Naive thymus-derived CD4-positive, alpha-beta T cell (primary cell): ENCODE measurements at regions not wholly inside any gene's neighbourhood (a gene's known extent, or its start where the extent isn't known, plus 50 kb on each side); places are given as distances from the start of the nearest gene placed in this dataset.

Experiments used
- ATAC-seq: fragments of 150-1000 bp; cut with Tn5 transposase; 2 replicates; pipeline ENCODE4 v1.10.0; 2021; ENCODE audit warnings: mild to moderate bottlenecking, moderate library complexity
- CTCF ChIA-PET: fragments of 350-600 bp; sonication (Branson Sonifier 250); formaldehyde crosslinking; loops from one replicate; lab custom pipeline; 2021; ENCODE audit warnings: antibody characterized with exemption; lab: Charles Lee
- POLR2A ChIA-PET: fragments of 350-600 bp; sonication (Branson Sonifier 250); formaldehyde crosslinking; loops from one replicate; lab custom pipeline; 2021; ENCODE audit warnings: antibody characterized with exemption, inconsistent platforms; lab: Charles Lee
- DNase-seq, 9 donors: peaks; one replicate each; pipeline versions ENCODE4 v3.0.0 to v3.0.0-alpha.2; 2020 to 2022; ENCODE audit warnings: mixed read lengths in 1 of 9
- H3K27ac ChIP-seq: one replicate; pipeline ENCODE4 v1.7.0; 2013; ENCODE audit warnings: mild to moderate bottlenecking, low read depth, low read length, moderate library complexity
- H3K27me3 ChIP-seq, 2 donors: one replicate each; pipeline ENCODE4 v1.7.0; 2013; ENCODE audit warnings: low read length in 2 of 2, mild to moderate bottlenecking in 2 of 2, moderate library complexity in 2 of 2; ENCODE audit not compliant: control insufficient read depth in 2 of 2, insufficient read depth in 2 of 2
- H3K36me3 ChIP-seq, 3 experiments: 1 replicate in 2 of 3; 2 replicates in 1 of 3; pipeline ENCODE4 v1.7.0; 2013; ENCODE audit warnings: low read length in 3 of 3, mild to moderate bottlenecking in 3 of 3, moderate library complexity in 1 of 3; ENCODE audit not compliant: insufficient read depth in 3 of 3, control insufficient read depth in 2 of 3
- H3K4me1 ChIP-seq, 2 donors: one replicate each; pipeline ENCODE4 v1.7.0; 2013; ENCODE audit warnings: low read length in 2 of 2, mild to moderate bottlenecking in 2 of 2, moderate library complexity in 1 of 2; ENCODE audit not compliant: control insufficient read depth in 2 of 2, insufficient read depth in 2 of 2
- H3K4me3 ChIP-seq: 2 replicates; pipeline ENCODE4 v1.7.0; 2013; ENCODE audit warnings: mild to moderate bottlenecking, low read length
- H3K9me3 ChIP-seq, 3 experiments: 1 replicate in 2 of 3; 2 replicates in 1 of 3; pipeline ENCODE4 v1.7.0; 2013; ENCODE audit warnings: low read length in 3 of 3; ENCODE audit not compliant: control insufficient read depth in 2 of 3
- H3K27ac Mint-ChIP-seq, 9 donors: one replicate each; pipeline ENCODE4 v1.8.0; 2020 to 2022; ENCODE audit warnings: mixed read lengths in 9 of 9, mild to moderate bottlenecking in 8 of 9, moderate library complexity in 5 of 9, inconsistent platforms in 2 of 9
- H3K27me3 Mint-ChIP-seq, 5 donors: one replicate each; pipeline ENCODE4 v1.8.0; 2021 to 2022; ENCODE audit warnings: mixed read lengths in 5 of 5, mild to moderate bottlenecking in 1 of 5
- H3K36me3 Mint-ChIP-seq, 5 donors: one replicate each; pipeline ENCODE4 v1.8.0; 2020 to 2022; ENCODE audit warnings: mixed read lengths in 5 of 5, mild to moderate bottlenecking in 3 of 5, inconsistent platforms in 1 of 5
- H3K4me1 Mint-ChIP-seq, 7 donors: one replicate each; pipeline ENCODE4 v1.8.0; 2020 to 2022; ENCODE audit warnings: mixed read lengths in 7 of 7, mild to moderate bottlenecking in 3 of 7, inconsistent platforms in 1 of 7
- H3K4me3 Mint-ChIP-seq, 10 donors: one replicate each; pipeline ENCODE4 v1.8.0; 2020 to 2022; ENCODE audit warnings: mild to moderate bottlenecking in 10 of 10, mixed read lengths in 10 of 10, moderate library complexity in 6 of 10, inconsistent platforms in 2 of 10
- H3K9me3 Mint-ChIP-seq, 11 donors: one replicate each; pipeline ENCODE4 v1.8.0; 2020 to 2022; ENCODE audit warnings: mixed read lengths in 11 of 11, mild to moderate bottlenecking in 4 of 11, inconsistent platforms in 1 of 11, moderate library complexity in 1 of 11
- intact Hi-C, 2 donors: fragments of 100-400 bp; cut with micrococcal nuclease; formaldehyde crosslinking; loops; one replicate each; pipeline ENCODE4 v1.15.1; 2023

DNA sequence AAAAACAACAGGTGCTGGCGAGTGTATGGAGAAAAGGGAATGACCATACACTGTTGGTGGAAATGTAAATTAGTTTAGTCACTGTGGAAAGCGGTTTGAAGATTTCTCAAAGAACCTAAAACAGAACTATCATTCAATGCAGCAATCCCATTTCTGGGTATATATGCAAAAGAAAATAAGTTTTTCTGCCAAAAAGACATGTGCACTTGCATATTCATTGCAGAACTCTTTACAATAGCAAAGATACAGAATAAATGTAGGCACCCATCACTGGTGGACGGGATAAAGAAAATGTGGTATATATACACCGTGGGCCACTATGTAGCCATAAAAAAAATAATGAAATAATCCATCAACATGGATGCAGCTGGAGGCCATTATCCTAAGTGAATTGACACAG lies 105.1 kb upstream of the FSTL5 start:
- H3K4me3 Mint-ChIP-seq = no peak overlapping the region
- ChIA-PET CTCF (no interaction called here), POLR2A (no interaction called here)
- H3K9me3 Mint-ChIP-seq = peaks cover 3 to 36% (median 12%) of the 10 kb centered on the region in 11 donors
- Histone ChIP-seq H3K4me3 (no peak overlapping the region), H3K27ac (no peak overlapping the region), H3K4me1 (no peaks in the 10 kb centered on the region), H3K36me3 (no peaks in the 10 kb centered on the region), H3K9me3 (peaks cover 0 to 3% (median 0%) of the 10 kb centered on the region in 3 experiments), H3K27me3 (no peaks in the 10 kb centered on the region)
- no peaks in the 10 kb centered on the region for H3K4me1 Mint-ChIP-seq
- intact Hi-C loops = no loop called here
- H3K36me3 Mint-ChIP-seq = no peaks in the 10 kb centered on the region
- H3K27me3 Mint-ChIP-seq = no peaks in the 10 kb centered on the region
- ATAC-seq (no peak), DNase-seq (no peak)
- H3K27ac Mint-ChIP-seq = no peak overlapping the region

DNA sequence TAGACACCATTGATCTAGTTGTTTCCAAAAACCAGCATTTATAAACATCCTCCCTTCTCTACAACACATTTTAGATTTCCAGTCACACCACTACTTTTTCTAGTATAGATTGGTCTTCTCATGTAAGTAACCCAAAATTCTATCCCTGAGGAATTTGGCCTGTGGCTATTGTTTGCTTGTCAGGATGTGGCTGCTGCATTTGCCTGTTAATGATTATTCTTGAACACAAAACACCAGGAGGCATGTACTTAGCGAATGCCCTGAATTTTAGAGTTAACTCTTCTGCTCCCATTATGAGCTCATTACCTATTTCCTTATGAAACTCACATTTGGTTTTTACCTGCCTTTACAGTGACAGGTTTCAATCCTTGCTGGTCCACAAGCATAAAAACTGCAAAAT lies 102.0 kb upstream of the FSTL5 start:
- no peak overlapping the region for H3K27ac ChIP-seq
- H3K36me3 ChIP-seq = no peaks in the 10 kb centered on the region
- Mint-ChIP-seq H3K4me1 (no peaks in the 10 kb centered on the region), H3K36me3 (no peaks in the 10 kb centered on the region), H3K27me3 (no peaks in the 10 kb centered on the region), H3K4me3 (no peak overlapping the region), H3K9me3 (peaks cover 4 to 39% (median 13%) of the 10 kb centered on the region in 11 donors), H3K27ac (no peak overlapping the region)
- peaks cover 0 to 3% (median 0%) of the 10 kb centered on the region in 3 experiments for H3K9me3 ChIP-seq
- no peak overlapping the region for H3K4me3 ChIP-seq
- no peaks in the 10 kb centered on the region for H3K4me1 ChIP-seq
- ChIA-PET CTCF (no interaction called here), POLR2A (no interaction called here)
- intact Hi-C loops = no loop called here
- ATAC-seq = no peak
- DNase-seq = no peak
- no peaks in the 10 kb centered on the region for H3K27me3 ChIP-seq

DNA sequence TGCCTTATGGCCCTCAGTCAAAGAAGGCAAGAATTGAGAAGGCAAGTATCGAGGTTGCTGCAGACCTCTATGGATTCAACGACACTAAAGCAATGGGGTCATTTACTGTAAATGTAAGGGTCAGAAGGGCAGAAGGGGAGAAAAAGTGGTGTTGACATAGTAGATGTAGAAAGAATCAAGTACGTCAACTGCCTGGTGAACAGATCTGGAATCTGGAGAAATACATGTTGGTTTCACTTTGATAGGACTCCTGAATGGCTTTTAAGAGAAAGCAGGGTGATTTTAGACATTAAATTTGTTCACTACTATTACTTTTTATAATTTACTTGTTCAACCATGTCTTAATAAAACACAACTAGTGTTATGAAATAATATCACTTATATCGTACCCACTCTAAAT lies 81.3 kb upstream of the FSTL5 start:
- Histone ChIP-seq H3K4me3 (no peak overlapping the region), H3K4me1 (no peaks in the 10 kb centered on the region), H3K9me3 (no peaks in the 10 kb centered on the region), H3K27me3 (no peaks in the 10 kb centered on the region), H3K27ac (no peak overlapping the region), H3K36me3 (no peaks in the 10 kb centered on the region)
- DNase-seq = no peak
- Mint-ChIP-seq H3K9me3 (peaks cover 0 to 23% (median 3%) of the 10 kb centered on the region in 11 donors), H3K27me3 (no peaks in the 10 kb centered on the region), H3K36me3 (no peaks in the 10 kb centered on the region), H3K4me3 (no peak overlapping the region), H3K27ac (no peak overlapping the region), H3K4me1 (no peaks in the 10 kb centered on the region)
- ChIA-PET POLR2A (no interaction called here), CTCF (no interaction called here)
- no peak for ATAC-seq
- intact Hi-C loops = no loop called here

DNA sequence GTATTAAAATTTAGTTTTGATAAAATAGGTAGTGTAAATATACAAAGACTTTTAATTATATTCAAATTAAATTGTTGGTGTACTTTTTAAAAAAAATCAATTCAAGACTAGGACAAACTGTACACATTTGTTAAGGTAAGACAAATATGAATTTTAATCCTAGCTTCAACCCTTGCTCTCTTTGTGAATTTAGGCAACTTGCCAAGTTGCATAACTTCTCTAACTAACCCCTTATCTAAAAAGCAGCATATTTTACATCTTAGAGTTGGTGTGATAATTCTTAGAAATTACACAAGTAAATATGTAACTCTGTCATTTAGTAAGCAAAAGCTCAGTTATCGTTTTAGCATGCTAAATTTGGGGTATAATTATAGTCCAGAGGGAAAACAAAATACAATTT lies 78.1 kb upstream of the FSTL5 start:
- Mint-ChIP-seq H3K4me1 (no peaks in the 10 kb centered on the region), H3K36me3 (no peaks in the 10 kb centered on the region), H3K4me3 (no peak overlapping the region), H3K27me3 (no peaks in the 10 kb centered on the region), H3K27ac (no peak overlapping the region), H3K9me3 (peaks cover 0 to 23% (median 3%) of the 10 kb centered on the region in 11 donors)
- Histone ChIP-seq H3K27me3 (no peaks in the 10 kb centered on the region), H3K36me3 (no peaks in the 10 kb centered on the region), H3K4me1 (no peaks in the 10 kb centered on the region), H3K9me3 (no peaks in the 10 kb centered on the region), H3K27ac (no peak overlapping the region), H3K4me3 (no peak overlapping the region)
- ChIA-PET CTCF (no interaction called here), POLR2A (no interaction called here)
- intact Hi-C loops = no loop called here
- DNase-seq (no peak), ATAC-seq (no peak)

DNA sequence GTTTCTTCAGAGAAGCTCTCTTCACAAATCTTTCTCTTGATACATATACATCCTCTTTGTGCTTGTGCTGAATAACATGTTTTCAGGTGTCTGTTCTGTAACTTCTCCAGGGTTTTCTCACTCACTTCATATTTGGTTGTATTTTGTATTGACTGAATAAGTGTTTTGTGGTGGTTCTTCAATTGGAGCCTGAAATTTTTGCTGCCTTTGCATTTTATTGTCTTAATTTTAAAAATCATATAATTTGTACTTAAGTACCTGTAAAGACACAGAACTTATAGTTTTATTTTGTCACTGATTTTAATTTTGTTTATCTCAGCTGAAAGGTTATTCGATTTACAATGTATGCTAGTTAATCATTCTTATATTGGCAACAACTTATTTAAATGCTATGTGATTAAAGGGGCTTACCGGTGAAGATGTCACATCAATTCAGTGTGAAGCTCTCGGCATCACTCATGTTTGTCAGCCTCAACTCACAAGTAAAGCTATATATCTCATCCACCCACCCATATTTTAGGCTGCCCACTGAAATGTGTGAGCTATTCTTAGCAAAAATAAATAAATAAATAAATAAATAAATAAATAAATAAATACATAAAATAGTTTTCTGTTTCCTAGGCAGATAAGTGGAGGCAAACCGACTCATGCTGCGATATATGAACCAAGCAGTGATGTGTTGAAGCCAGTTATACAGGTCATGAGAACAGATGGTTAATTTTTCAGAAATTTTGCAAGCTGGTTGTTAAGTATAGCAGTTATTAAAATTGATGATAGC lies 76.4 kb upstream of the FSTL5 start:
- no peak for ATAC-seq
- Mint-ChIP-seq H3K4me3 (no peak overlapping the region), H3K27me3 (no peaks in the 10 kb centered on the region), H3K4me1 (peaks cover 0 to 2% (median 0%) of the 10 kb centered on the region in 7 donors), H3K27ac (no peak overlapping the region), H3K9me3 (peaks cover 0 to 13% (median 1%) of the 10 kb centered on the region in 11 donors), H3K36me3 (no peaks in the 10 kb centered on the region)
- no peaks in the 10 kb centered on the region for H3K36me3 ChIP-seq
- H3K27me3 ChIP-seq = no peaks in the 10 kb centered on the region
- ChIA-PET POLR2A (no interaction called here), CTCF (no interaction called here)
- no peak overlapping the region for H3K27ac ChIP-seq
- H3K4me3 ChIP-seq = no peak overlapping the region
- H3K4me1 ChIP-seq = no peaks in the 10 kb centered on the region
- no peak for DNase-seq
- no peaks in the 10 kb centered on the region for H3K9me3 ChIP-seq
- intact Hi-C loops = no loop called here

DNA sequence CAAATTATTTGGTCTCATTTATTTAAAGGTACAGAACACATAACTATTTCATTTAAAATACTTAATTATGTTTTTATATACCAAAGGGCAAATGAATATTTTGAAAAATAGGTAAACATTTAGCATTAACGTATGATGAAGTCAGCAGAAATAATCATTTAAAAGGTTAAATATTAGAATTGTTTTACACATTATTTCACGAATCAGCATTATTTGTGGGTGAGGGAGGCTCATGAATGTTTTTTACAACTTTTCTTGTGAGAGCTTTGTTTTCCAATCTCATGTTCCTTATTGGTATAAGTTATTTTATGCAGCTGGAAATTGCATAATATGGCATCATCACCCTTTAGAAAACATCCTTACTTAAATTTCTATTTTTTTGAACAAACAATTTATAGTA lies 73.9 kb upstream of the FSTL5 start:
- H3K4me1 Mint-ChIP-seq = peaks cover 0 to 7% (median 0%) of the 10 kb centered on the region in 7 donors
- no peak overlapping the region for H3K27ac Mint-ChIP-seq
- peaks cover 0 to 11% (median 5%) of the 10 kb centered on the region in 11 donors for H3K9me3 Mint-ChIP-seq
- Histone ChIP-seq H3K36me3 (no peaks in the 10 kb centered on the region), H3K27me3 (no peaks in the 10 kb centered on the region), H3K27ac (no peak overlapping the region), H3K4me1 (no peaks in the 10 kb centered on the region), H3K9me3 (peaks cover 0 to 3% (median 0%) of the 10 kb centered on the region in 3 experiments), H3K4me3 (no peak overlapping the region)
- intact Hi-C loops = no loop called here
- ChIA-PET POLR2A (no interaction called here), CTCF (no interaction called here)
- no peak for ATAC-seq
- no peak overlapping the region for H3K4me3 Mint-ChIP-seq
- H3K36me3 Mint-ChIP-seq = peaks cover 0 to 4% (median 0%) of the 10 kb centered on the region in 5 donors
- no peak for DNase-seq
- H3K27me3 Mint-ChIP-seq = no peaks in the 10 kb centered on the region

DNA sequence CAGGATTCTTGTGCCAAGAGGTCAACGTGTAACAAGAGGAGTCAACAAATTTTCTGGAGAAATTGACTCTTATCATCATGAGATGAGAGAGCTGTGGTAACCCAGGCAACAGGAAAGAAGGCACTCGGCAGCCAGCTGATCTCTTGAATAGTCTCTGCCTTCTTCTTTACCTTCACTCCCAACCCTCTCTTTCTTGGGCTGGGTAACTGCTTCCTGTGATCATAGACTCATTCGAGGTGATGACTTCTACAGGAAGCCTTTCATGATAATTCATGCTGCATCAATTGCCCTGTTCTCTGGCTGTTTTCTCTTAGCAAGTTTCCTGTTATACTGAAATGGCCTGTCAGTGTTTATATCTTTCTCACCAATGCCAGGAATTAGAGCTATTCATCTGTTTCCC lies 70.8 kb upstream of the FSTL5 start:
- peaks cover 0 to 20% (median 6%) of the 10 kb centered on the region in 11 donors for H3K9me3 Mint-ChIP-seq
- no peak overlapping the region for H3K27ac ChIP-seq
- intact Hi-C loops = no loop called here
- H3K4me1 Mint-ChIP-seq = peaks cover 0 to 7% (median 0%) of the 10 kb centered on the region in 7 donors
- no peaks in the 10 kb centered on the region for H3K27me3 Mint-ChIP-seq
- ATAC-seq = peak; percentile 75
- peak in 6 of 9 donors; percentile 16 to 53 (median 34) for DNase-seq
- peaks cover 0 to 3% (median 0%) of the 10 kb centered on the region in 3 experiments for H3K9me3 ChIP-seq
- no peaks in the 10 kb centered on the region for H3K4me1 ChIP-seq
- ChIA-PET CTCF (no interaction called here), POLR2A (no interaction called here)
- H3K4me3 ChIP-seq = no peak overlapping the region
- H3K27ac Mint-ChIP-seq = peak overlapping the region in 6 of 9 donors; percentile 12 to 87 (median 44)
- H3K4me3 Mint-ChIP-seq = peak overlapping the region in 1 of 10 donors; percentile 7
- H3K36me3 Mint-ChIP-seq = peaks cover 0 to 5% (median 0%) of the 10 kb centered on the region in 5 donors
- no peaks in the 10 kb centered on the region for H3K36me3 ChIP-seq
- H3K27me3 ChIP-seq = no peaks in the 10 kb centered on the region
